ENCODE measurements at regions not wholly inside any gene's neighbourhood (a gene's known extent, or its start where the extent isn't known, plus 50 kb on each side); places are given as distances from the start of the nearest gene placed in this dataset.
"Not testable (repeated sequence)": the region's sequence is repeated elsewhere in the genome, so short reads cannot be mapped to it uniquely, and the experiment has no call there.

DNA sequence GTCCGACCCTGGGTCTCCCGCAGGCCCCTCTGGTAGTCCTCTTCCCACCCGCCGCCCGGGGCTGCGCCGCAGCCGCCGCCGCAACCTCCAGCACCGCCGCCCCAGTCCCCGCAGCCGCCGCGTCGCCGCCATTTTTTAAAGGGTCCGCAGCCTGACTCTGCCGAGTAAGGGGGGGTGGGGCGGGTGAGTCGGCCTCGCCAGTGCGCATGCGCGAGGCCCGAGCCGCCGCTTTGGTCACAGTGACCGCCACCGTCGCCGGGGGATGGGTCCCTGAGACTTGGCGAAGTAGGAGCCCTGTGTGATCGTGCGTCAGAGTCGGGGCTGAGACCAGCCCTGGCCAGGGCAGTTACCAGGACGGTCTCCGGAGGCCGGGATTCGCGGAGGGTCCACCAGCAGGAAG is 532.8 kb downstream of the FOXD4L4 start:
- TF ChIP-seq, protein P1, sequence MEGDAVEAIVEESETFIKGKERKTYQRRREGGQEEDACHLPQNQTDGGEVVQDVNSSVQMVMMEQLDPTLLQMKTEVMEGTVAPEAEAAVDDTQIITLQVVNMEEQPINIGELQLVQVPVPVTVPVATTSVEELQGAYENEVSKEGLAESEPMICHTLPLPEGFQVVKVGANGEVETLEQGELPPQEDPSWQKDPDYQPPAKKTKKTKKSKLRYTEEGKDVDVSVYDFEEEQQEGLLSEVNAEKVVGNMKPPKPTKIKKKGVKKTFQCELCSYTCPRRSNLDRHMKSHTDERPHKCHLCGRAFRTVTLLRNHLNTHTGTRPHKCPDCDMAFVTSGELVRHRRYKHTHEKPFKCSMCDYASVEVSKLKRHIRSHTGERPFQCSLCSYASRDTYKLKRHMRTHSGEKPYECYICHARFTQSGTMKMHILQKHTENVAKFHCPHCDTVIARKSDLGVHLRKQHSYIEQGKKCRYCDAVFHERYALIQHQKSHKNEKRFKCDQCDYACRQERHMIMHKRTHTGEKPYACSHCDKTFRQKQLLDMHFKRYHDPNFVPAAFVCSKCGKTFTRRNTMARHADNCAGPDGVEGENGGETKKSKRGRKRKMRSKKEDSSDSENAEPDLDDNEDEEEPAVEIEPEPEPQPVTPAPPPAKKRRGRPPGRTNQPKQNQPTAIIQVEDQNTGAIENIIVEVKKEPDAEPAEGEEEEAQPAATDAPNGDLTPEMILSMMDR (IDR thresholded peaks at IDR 0.05): not testable (repeated sequence)
- not testable (repeated sequence) for TF ChIP-seq POLR2A (IDR thresholded peaks at IDR 0.05)
